IMR-90 (cell line): ENCODE measurements at regions not wholly inside any gene's neighbourhood (a gene's known extent, or its start where the extent isn't known, plus 50 kb on each side); places are given as distances from the start of the nearest gene placed in this dataset.

Experiments used
- RCOR1 ChIP-seq: IDR thresholded peaks from 2 replicates; pipeline ENCODE4 v1.6.1; 2012; ENCODE audit warnings: mild to moderate bottlenecking, low read length, improper control_type of control experiment; ENCODE audit not compliant: insufficient replicate concordance
- TF ChIP-seq, protein P1 (sequence below): conservative IDR thresholded peaks from 2 replicates; pipeline ENCODE4 v1.5.1; 2012; ENCODE audit warnings: mild to moderate bottlenecking, low read depth, low read length, improper control_type of control experiment

GRCh38 chr9:3740690-3741419 lies 215.1 kb upstream of the RFX3 start:
- TF ChIP-seq, protein P1, sequence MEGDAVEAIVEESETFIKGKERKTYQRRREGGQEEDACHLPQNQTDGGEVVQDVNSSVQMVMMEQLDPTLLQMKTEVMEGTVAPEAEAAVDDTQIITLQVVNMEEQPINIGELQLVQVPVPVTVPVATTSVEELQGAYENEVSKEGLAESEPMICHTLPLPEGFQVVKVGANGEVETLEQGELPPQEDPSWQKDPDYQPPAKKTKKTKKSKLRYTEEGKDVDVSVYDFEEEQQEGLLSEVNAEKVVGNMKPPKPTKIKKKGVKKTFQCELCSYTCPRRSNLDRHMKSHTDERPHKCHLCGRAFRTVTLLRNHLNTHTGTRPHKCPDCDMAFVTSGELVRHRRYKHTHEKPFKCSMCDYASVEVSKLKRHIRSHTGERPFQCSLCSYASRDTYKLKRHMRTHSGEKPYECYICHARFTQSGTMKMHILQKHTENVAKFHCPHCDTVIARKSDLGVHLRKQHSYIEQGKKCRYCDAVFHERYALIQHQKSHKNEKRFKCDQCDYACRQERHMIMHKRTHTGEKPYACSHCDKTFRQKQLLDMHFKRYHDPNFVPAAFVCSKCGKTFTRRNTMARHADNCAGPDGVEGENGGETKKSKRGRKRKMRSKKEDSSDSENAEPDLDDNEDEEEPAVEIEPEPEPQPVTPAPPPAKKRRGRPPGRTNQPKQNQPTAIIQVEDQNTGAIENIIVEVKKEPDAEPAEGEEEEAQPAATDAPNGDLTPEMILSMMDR = no peak
- no peak for TF ChIP-seq RCOR1
